ENCODE measurements at regions not wholly inside any gene's neighbourhood (a gene's known extent, or its start where the extent isn't known, plus 50 kb on each side); places are given as distances from the start of the nearest gene placed in this dataset.

DNA sequence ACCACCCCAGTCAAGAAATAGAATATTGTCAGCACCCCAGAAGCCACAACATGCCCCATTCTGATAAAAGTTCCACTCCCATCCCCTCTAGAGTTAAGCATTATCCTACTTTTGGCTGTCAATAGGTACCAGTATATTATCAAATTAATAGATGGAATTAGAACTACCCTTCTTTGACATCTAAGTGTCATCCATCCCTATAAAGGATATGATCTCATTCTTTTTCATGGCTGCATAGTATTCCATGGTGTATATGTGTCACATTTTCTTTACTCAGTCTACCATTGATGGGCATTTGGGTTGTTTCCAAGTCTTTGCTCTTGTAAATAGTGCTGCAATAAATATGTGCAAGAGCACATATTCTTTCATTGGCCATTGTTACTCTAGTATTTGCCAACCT lies 246.2 kb downstream of the SEC23A start:
- no peak for TF ChIP-seq ARNTL (CRISPR knock-in tag; IDR thresholded peaks at IDR 0.05; ENCODE audit: borderline replicate concordance, low read depth)
- TF ChIP-seq, protein P1, sequence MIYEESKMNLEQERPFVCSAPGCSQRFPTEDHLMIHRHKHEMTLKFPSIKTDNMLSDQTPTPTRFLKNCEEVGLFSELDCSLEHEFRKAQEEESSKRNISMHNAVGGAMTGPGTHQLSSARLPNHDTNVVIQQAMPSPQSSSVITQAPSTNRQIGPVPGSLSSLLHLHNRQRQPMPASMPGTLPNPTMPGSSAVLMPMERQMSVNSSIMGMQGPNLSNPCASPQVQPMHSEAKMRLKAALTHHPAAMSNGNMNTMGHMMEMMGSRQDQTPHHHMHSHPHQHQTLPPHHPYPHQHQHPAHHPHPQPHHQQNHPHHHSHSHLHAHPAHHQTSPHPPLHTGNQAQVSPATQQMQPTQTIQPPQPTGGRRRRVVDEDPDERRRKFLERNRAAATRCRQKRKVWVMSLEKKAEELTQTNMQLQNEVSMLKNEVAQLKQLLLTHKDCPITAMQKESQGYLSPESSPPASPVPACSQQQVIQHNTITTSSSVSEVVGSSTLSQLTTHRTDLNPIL (CRISPR knock-in tag; IDR thresholded peaks at IDR 0.05; ENCODE audit: low read depth) = no peak
- TF ChIP-seq, protein P2, sequence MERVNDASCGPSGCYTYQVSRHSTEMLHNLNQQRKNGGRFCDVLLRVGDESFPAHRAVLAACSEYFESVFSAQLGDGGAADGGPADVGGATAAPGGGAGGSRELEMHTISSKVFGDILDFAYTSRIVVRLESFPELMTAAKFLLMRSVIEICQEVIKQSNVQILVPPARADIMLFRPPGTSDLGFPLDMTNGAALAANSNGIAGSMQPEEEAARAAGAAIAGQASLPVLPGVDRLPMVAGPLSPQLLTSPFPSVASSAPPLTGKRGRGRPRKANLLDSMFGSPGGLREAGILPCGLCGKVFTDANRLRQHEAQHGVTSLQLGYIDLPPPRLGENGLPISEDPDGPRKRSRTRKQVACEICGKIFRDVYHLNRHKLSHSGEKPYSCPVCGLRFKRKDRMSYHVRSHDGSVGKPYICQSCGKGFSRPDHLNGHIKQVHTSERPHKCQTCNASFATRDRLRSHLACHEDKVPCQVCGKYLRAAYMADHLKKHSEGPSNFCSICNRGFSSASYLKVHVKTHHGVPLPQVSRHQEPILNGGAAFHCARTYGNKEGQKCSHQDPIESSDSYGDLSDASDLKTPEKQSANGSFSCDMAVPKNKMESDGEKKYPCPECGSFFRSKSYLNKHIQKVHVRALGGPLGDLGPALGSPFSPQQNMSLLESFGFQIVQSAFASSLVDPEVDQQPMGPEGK (CRISPR knock-in tag; IDR thresholded peaks at IDR 0.05; ENCODE audit: borderline replicate concordance) = no peak
- no peak for TF ChIP-seq OSR1 (CRISPR knock-in tag; IDR thresholded peaks at IDR 0.05)
- TF ChIP-seq TCF4 (CRISPR knock-in tag; IDR thresholded peaks at IDR 0.05; ENCODE audit: borderline replicate concordance) = no peak
- TF ChIP-seq PPARA (CRISPR knock-in tag; IDR thresholded peaks at IDR 0.05; ENCODE audit: borderline replicate concordance) = no peak
- no peak for TF ChIP-seq RARB (CRISPR knock-in tag; IDR thresholded peaks at IDR 0.05)

Measured in SK-N-SH treated with all-trans-retinoic acid at 6 μM for 48 hours (cell line).